ENCODE measurements at regions not wholly inside any gene's neighbourhood (a gene's known extent, or its start where the extent isn't known, plus 50 kb on each side); places are given as distances from the start of the nearest gene placed in this dataset.

DNA sequence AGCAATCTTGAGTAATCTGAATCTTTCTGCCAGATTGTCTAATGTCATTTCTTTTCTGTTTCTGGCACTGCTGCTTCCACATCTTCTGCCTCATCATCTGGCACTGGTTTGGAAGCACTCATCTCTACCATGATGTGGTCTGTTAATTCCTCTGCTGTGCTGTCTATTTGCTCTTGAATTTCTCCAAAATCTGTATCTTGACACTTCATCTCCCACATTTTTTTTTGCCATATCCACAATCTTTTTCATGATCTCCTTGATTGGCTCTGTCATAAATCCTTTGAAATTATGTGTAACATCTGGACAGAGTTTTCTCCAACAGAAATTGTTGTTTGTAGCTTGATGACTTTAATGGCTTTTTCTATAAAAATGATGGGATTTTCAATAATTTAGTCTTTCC lies 417.8 kb upstream of the MANEA start:
- no peak overlapping the region for H3K4me3 ChIP-seq (ENCODE audit: insufficient read depth, low read depth, low read length)
- no peaks in the 10 kb centered on the region for H3K9me3 Mint-ChIP-seq (ENCODE audit: unreplicated experiment)
- no peaks in the 10 kb centered on the region for H3K36me3 Mint-ChIP-seq (ENCODE audit: low read depth, unreplicated experiment)
- no peaks in the 10 kb centered on the region for H3K36me3 ChIP-seq (ENCODE audit: insufficient read depth, low read length)
- H3K27ac Mint-ChIP-seq (ENCODE audit: unreplicated experiment) = no peak overlapping the region
- H3K27me3 ChIP-seq (ENCODE audit: insufficient read depth, low read length) = no peaks in the 10 kb centered on the region
- TF ChIP-seq, protein P1, sequence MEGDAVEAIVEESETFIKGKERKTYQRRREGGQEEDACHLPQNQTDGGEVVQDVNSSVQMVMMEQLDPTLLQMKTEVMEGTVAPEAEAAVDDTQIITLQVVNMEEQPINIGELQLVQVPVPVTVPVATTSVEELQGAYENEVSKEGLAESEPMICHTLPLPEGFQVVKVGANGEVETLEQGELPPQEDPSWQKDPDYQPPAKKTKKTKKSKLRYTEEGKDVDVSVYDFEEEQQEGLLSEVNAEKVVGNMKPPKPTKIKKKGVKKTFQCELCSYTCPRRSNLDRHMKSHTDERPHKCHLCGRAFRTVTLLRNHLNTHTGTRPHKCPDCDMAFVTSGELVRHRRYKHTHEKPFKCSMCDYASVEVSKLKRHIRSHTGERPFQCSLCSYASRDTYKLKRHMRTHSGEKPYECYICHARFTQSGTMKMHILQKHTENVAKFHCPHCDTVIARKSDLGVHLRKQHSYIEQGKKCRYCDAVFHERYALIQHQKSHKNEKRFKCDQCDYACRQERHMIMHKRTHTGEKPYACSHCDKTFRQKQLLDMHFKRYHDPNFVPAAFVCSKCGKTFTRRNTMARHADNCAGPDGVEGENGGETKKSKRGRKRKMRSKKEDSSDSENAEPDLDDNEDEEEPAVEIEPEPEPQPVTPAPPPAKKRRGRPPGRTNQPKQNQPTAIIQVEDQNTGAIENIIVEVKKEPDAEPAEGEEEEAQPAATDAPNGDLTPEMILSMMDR (IDR thresholded peaks at IDR 0.05; ENCODE audit: insufficient read depth, low read depth, low read length) = no peak
- TF ChIP-seq EZH2 (IDR thresholded peaks at IDR 0.05; ENCODE audit: insufficient read depth, low read length) = no peak
- H3K9me3 ChIP-seq (ENCODE audit: insufficient read depth, low read depth, low read length) = no peaks in the 10 kb centered on the region
- no peak overlapping the region for H3K9ac ChIP-seq (ENCODE audit: low read length)
- no peak overlapping the region for H3K27ac ChIP-seq (ENCODE audit: low read depth, low read length)
- no peak overlapping the region for H3K4me3 Mint-ChIP-seq (ENCODE audit: unreplicated experiment)
- no peaks in the 10 kb centered on the region for H3K4me1 Mint-ChIP-seq (ENCODE audit: low read depth, unreplicated experiment)
- H4K20me1 ChIP-seq (ENCODE audit: insufficient read depth, low read length) = no peaks in the 10 kb centered on the region
- no peaks in the 10 kb centered on the region for H3K27me3 Mint-ChIP-seq (ENCODE audit: low read depth, unreplicated experiment)
- H3K79me2 ChIP-seq (ENCODE audit: insufficient read depth, low read length) = no peaks in the 10 kb centered on the region
- H2AFZ ChIP-seq (ENCODE audit: low read depth, low read length) = no peak overlapping the region
- DNase-seq (ENCODE audit: low read depth) = no peak
- no peak overlapping the region for H3K4me2 ChIP-seq (ENCODE audit: low read length)
- H3K4me1 ChIP-seq (ENCODE audit: insufficient read depth, low read length) = no peaks in the 10 kb centered on the region
- no peak for FAIRE-seq

DNA sequence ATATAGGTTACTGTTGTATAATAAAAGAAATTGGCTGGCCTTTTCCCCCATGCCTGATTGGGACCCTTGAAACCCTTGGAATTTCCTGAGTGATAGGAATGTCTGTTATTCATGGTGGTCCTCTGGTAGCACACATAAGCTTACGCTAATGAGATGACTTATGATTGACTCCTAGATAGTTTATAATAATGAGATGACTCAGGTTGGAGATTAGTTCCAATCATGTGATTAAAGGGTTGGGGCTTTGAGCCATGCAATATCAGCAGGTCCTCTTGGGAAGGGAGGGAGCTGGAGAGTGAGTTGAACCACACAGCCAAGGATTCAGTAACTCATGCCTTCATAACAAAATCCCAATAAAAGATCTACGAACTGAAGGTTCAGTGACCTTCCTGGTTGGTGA lies 407.6 kb upstream of the MANEA start:
- H3K4me1 Mint-ChIP-seq (ENCODE audit: low read depth, unreplicated experiment) = no peaks in the 10 kb centered on the region
- no peak overlapping the region for H3K4me3 ChIP-seq (ENCODE audit: insufficient read depth, low read depth, low read length)
- H2AFZ ChIP-seq (ENCODE audit: low read depth, low read length) = peak overlapping the region; percentile 9
- H4K20me1 ChIP-seq (ENCODE audit: insufficient read depth, low read length) = no peaks in the 10 kb centered on the region
- H3K27me3 Mint-ChIP-seq (ENCODE audit: low read depth, unreplicated experiment) = no peaks in the 10 kb centered on the region
- no peak overlapping the region for H3K27ac ChIP-seq (ENCODE audit: low read depth, low read length)
- H3K36me3 ChIP-seq (ENCODE audit: insufficient read depth, low read length) = no peaks in the 10 kb centered on the region
- H3K4me1 ChIP-seq (ENCODE audit: insufficient read depth, low read length) = no peaks in the 10 kb centered on the region
- H3K9ac ChIP-seq (ENCODE audit: low read length) = no peak overlapping the region
- H3K36me3 Mint-ChIP-seq (ENCODE audit: low read depth, unreplicated experiment) = no peaks in the 10 kb centered on the region
- H3K27me3 ChIP-seq (ENCODE audit: insufficient read depth, low read length) = no peaks in the 10 kb centered on the region
- H3K27ac Mint-ChIP-seq (ENCODE audit: unreplicated experiment) = no peak overlapping the region
- no peaks in the 10 kb centered on the region for H3K9me3 ChIP-seq (ENCODE audit: insufficient read depth, low read depth, low read length)
- TF ChIP-seq, protein P1 (IDR thresholded peaks at IDR 0.05; ENCODE audit: insufficient read depth, low read depth, low read length) = no peak
- TF ChIP-seq EZH2 (IDR thresholded peaks at IDR 0.05; ENCODE audit: insufficient read depth, low read length) = no peak
- H3K4me2 ChIP-seq (ENCODE audit: low read length) = peak overlapping the region; percentile 0
- no peak overlapping the region for H3K4me3 Mint-ChIP-seq (ENCODE audit: unreplicated experiment)
- no peaks in the 10 kb centered on the region for H3K79me2 ChIP-seq (ENCODE audit: insufficient read depth, low read length)
- no peak for FAIRE-seq
- no peaks in the 10 kb centered on the region for H3K9me3 Mint-ChIP-seq (ENCODE audit: unreplicated experiment)
- DNase-seq (ENCODE audit: low read depth) = peak; percentile 20

DNA sequence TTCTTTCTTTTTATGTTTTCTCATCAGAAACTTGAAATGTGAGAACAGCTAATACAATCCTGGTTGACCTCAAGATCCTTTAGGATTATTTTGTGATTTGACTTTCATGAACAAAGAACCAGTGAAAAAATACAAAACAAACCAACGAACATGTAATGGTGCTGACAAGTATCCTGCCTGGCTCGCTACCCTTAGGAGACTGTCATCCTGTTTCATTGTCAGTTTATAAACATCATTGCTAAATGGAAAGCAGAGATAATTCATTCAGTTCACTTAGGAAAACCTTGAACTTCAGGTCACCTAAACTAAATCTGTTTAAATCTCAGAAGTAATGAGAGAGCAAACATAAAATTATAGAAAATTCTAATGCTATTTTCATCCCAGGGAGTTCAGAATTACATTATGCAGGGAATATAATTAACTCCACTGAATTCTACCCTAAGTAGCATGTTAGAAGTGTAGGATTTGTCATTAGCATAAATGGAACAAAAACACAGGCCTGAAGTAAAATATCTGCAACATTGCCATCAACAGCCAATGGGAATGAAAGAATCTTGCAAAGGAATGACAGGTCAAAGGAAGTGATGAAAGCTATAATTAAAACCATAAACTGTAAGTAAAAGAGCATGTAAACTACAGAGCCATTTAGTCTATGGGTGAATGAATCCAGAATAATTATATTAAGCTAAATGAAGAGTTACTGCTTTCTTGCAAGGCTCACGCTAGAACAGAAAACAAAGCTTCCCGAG lies 401.2 kb upstream of the MANEA start:
- Histone ChIP-seq H3K4me1 (ENCODE audit: insufficient read depth, low read length) (no peaks in the 10 kb centered on the region), H2AFZ (ENCODE audit: low read depth, low read length) (no peak overlapping the region), H3K36me3 (ENCODE audit: insufficient read depth, low read length) (no peaks in the 10 kb centered on the region), H3K9ac (ENCODE audit: low read length) (no peak overlapping the region), H3K27me3 (ENCODE audit: insufficient read depth, low read length) (no peaks in the 10 kb centered on the region), H3K4me2 (ENCODE audit: low read length) (no peak overlapping the region), H3K4me3 (ENCODE audit: insufficient read depth, low read depth, low read length) (no peak overlapping the region), H3K9me3 (ENCODE audit: insufficient read depth, low read depth, low read length) (no peaks in the 10 kb centered on the region), H4K20me1 (ENCODE audit: insufficient read depth, low read length) (no peaks in the 10 kb centered on the region), H3K27ac (ENCODE audit: low read depth, low read length) (no peak overlapping the region), H3K79me2 (ENCODE audit: insufficient read depth, low read length) (no peaks in the 10 kb centered on the region)
- H3K36me3 Mint-ChIP-seq (ENCODE audit: low read depth, unreplicated experiment) = no peaks in the 10 kb centered on the region
- no peak for TF ChIP-seq EZH2 (IDR thresholded peaks at IDR 0.05; ENCODE audit: insufficient read depth, low read length)
- TF ChIP-seq, protein P1 (IDR thresholded peaks at IDR 0.05; ENCODE audit: insufficient read depth, low read depth, low read length) = no peak
- no peak for DNase-seq (ENCODE audit: low read depth)
- no peak overlapping the region for H3K27ac Mint-ChIP-seq (ENCODE audit: unreplicated experiment)
- H3K9me3 Mint-ChIP-seq (ENCODE audit: unreplicated experiment) = no peaks in the 10 kb centered on the region
- no peaks in the 10 kb centered on the region for H3K4me1 Mint-ChIP-seq (ENCODE audit: low read depth, unreplicated experiment)
- FAIRE-seq = no peak
- no peaks in the 10 kb centered on the region for H3K27me3 Mint-ChIP-seq (ENCODE audit: low read depth, unreplicated experiment)
- H3K4me3 Mint-ChIP-seq (ENCODE audit: unreplicated experiment) = no peak overlapping the region

Measured in astrocyte (in vitro differentiated cells and primary cell).